Thymus (tissue), 11 donors: ENCODE measurements at regions not wholly inside any gene's neighbourhood (a gene's known extent, or its start where the extent isn't known, plus 50 kb on each side); places are given as distances from the start of the nearest gene placed in this dataset.

Experiments
- DNase-seq, 9 donors: peaks; one replicate each; pipeline ENCODE4 v3.0.0-alpha.2; 2013; ENCODE audit warnings: low spot score in 9 of 9, low read depth in 6 of 9, missing footprints in 1 of 9
- H3K27ac ChIP-seq, 2 donors: one replicate each; pipeline ENCODE4 v1.5.1; 2013; ENCODE audit warnings: control low read depth in 1 of 2, low read depth in 1 of 2, low read length in 1 of 2, mild to moderate bottlenecking in 1 of 2, moderate library complexity in 1 of 2
- H3K27me3 ChIP-seq, 2 donors: one replicate each; pipeline ENCODE4 v1.5.1; 2013; ENCODE audit warnings: low read length in 1 of 2; ENCODE audit not compliant: control insufficient read depth in 2 of 2, insufficient read depth in 1 of 2
- H3K36me3 ChIP-seq, 2 donors: one replicate each; pipeline ENCODE4 v1.5.1; 2013; ENCODE audit warnings: low read length in 1 of 2, mild to moderate bottlenecking in 1 of 2, moderate library complexity in 1 of 2; ENCODE audit not compliant: control insufficient read depth in 2 of 2, insufficient read depth in 2 of 2
- H3K4me1 ChIP-seq, 2 donors: one replicate each; pipeline ENCODE4 v1.5.1; 2013; ENCODE audit warnings: low read length in 2 of 2; ENCODE audit not compliant: control insufficient read depth in 2 of 2, insufficient read depth in 2 of 2
- H3K4me3 ChIP-seq, 2 donors: one replicate each; pipeline ENCODE4 v1.5.1; 2013; ENCODE audit warnings: low read length in 2 of 2, control low read depth in 1 of 2, mild to moderate bottlenecking in 1 of 2
- H3K9me3 ChIP-seq, 2 donors: one replicate each; pipeline ENCODE4 v1.5.1; 2013; ENCODE audit warnings: low read length in 1 of 2, mild to moderate bottlenecking in 1 of 2; ENCODE audit not compliant: control insufficient read depth in 2 of 2, insufficient read depth in 1 of 2
- WGBS: extraction: QIAGEN DNeasy Blood & Tissue Kit; methylation state at CpG from one replicate; pipeline ENCODE4 v1.1.7; 2013; 5-methylcytosine and 5-hydroxymethylcytosine counted together
- donor health status: healthy.

DNA sequence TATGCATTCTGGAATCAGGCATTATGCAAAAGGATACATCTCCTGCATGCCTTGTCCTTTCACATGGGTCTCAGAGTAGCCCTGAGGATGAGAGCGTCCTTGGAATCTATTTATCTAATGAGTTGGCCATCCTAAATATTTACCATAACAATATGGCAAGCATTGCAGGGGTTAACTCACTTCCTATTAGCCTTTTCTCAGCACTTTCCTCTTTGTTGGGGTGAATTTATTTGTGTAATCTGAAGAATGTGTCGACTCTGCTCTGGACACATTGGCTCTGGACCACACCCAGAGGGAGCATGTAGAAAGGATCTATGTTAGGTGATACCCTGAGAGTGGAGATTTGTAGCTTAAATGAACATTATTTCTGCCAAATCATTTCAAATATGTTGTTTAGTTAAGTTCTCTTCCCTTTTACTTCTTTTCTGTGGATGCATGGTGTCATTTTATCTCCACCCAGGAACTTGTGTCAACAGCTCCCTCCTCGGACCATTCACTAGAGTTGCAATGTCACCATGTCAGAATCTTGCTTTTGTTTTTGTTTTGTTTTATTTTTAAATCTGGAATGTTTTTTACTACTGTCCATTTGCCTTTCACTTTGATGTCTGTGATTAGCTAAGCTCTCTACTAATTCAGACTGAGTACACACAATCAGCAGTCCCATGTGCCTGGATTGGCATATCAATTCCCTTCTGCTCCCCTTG, 757.0 kb upstream of the MMS22L start:
- Histone ChIP-seq H3K9me3 (no peaks in the 10 kb centered on the region), H3K27ac (no peak overlapping the region), H3K4me1 (no peaks in the 10 kb centered on the region), H3K36me3 (no peaks in the 10 kb centered on the region), H3K4me3 (no peak overlapping the region), H3K27me3 (no peaks in the 10 kb centered on the region)
- 37% methylated on average over 3 of the region's 3 CpGs for WGBS
- no peak for DNase-seq

DNA sequence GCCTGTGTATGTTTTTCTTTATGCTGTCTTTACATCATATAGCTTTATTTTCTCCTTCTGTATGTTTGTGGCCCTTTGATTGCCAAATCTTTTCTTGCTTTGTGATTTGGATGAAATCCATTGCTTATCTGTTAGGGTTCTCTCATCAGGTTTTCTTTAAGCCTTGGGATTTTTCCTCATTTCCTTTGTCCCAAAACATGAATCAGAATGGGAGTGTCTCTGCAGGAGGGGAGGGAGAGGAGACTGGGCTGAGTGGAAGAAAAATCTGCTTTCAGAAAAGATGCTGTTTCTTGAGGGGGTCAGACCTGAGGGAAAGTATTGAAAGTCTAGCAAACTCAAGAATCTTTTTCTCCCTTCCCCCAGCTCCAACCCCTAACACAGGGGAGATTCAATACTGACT, 758.0 kb upstream of the MMS22L start:
- H3K9me3 ChIP-seq, result no peaks in the 10 kb centered on the region
- no peak overlapping the region for H3K4me3 ChIP-seq
- H3K4me1 ChIP-seq, result no peaks in the 10 kb centered on the region
- no peak overlapping the region for H3K27ac ChIP-seq
- no peaks in the 10 kb centered on the region for H3K27me3 ChIP-seq
- H3K36me3 ChIP-seq, result no peaks in the 10 kb centered on the region
- DNase-seq, result no peak

DNA sequence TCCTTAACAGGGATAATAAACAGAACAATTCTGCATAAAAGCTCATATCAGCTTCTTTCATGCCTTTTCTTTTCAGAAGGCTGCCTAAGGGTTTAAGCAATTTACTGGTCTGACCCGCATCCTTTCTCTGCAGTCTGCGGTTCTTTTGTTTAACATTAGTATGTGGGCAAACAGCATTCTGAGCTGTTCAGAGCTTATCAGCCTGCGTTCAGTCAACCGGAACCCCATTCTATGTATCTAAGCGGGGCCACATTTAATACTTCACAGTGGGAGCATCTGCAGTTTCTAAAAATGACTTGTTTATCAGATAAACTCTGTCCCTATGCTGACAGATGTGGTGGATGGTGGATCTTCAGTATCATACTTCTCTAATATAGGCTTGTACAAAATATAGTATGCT, 758.9 kb upstream of the MMS22L start:
- WGBS, result 39% methylated on average over 5 of the region's 5 CpGs

DNA sequence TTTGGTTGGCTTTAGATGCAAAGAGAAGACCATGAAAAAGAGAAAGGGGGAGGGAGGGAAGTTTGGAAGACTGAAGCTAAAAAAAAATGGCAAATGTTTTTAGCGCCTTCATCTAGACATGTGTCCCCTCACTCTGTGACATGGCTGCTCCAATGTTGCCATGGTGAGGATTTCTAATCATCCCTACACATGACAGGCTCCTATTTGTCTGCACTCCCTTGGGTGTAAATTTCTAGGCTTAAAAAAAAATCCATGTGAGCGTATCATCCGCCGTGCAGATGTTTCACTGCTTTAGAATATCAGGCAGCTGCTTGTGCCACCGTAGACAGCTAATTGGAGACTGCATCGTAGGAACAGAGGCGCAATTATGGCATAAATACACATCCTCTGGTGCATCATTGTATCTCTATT, 761.1 kb upstream of the MMS22L start:
- H3K9me3 ChIP-seq, result no peaks in the 10 kb centered on the region
- no peak for DNase-seq
- WGBS, result 89% methylated on average over 7 of the region's 7 CpGs
- no peaks in the 10 kb centered on the region for H3K27me3 ChIP-seq
- no peak overlapping the region for H3K4me3 ChIP-seq
- no peaks in the 10 kb centered on the region for H3K4me1 ChIP-seq
- no peak overlapping the region for H3K27ac ChIP-seq
- no peaks in the 10 kb centered on the region for H3K36me3 ChIP-seq

More for the DNA sequence above, 758.9 kb upstream of the MMS22L start:
- Histone ChIP-seq H3K4me3 (no peak overlapping the region), H3K36me3 (no peaks in the 10 kb centered on the region), H3K4me1 (no peaks in the 10 kb centered on the region), H3K9me3 (no peaks in the 10 kb centered on the region), H3K27ac (no peak overlapping the region), H3K27me3 (no peaks in the 10 kb centered on the region)
- no peak for DNase-seq

DNA sequence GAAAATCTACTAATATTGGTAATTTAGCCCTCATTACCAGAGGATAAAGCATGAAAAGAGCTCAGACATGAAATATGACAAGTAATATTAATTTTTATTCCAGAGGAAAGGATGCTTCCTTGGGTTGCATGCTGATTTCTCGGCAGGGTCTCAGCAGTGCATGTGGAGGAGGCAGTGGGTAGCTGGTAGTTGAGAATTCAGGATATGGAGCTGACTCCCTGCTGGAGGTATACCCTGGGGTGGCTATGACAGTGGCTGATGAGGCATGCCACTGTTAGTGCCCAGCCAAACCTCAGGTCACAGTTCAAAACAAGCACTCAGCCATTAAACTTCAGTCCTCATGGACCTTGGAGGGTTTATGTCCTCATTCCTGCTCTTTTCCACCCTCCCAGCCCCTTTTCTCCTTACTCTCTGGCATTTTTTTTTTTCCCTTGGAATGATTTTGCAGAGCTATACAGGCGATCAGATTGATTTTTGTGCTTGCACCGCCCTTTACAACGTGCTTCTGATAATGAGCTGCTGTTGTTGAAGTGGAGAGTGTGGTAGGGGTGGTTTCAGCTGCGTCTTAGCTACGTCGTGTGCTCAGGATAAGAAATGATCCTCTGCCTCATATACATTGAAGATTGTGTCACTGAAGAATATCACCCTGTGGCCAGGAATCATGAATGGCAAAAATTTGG, 761.9 kb upstream of the MMS22L start:
- DNase-seq, result no peak

DNA sequence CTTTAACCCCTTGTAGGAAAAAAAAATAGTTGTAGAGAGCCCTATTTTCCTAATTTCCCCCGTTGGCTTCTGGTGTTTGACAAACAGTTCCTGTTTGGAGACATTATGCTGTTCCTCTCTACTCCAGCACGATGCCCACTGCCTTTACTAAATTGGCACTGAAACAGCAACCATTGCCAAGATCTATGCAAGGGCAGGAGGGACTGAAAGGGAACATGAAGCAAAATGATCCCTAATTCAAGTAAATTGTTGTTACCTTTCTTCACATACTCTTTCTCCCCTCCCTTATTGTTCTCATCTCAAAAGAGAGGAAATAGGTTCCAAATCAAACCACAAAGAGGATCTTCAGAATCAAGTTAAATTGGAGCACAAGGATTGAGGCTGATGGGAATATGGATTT, 764.1 kb upstream of the MMS22L start:
- 30% methylated on average over 2 of the region's 2 CpGs for WGBS
- H3K4me1 ChIP-seq, result no peaks in the 10 kb centered on the region
- H3K4me3 ChIP-seq, result no peak overlapping the region
- no peak overlapping the region for H3K27ac ChIP-seq
- H3K27me3 ChIP-seq, result no peaks in the 10 kb centered on the region
- H3K9me3 ChIP-seq, result no peaks in the 10 kb centered on the region
- DNase-seq, result no peak
- no peaks in the 10 kb centered on the region for H3K36me3 ChIP-seq

More for the DNA sequence above, 761.9 kb upstream of the MMS22L start:
- H3K27me3 ChIP-seq, result no peaks in the 10 kb centered on the region
- H3K36me3 ChIP-seq, result no peaks in the 10 kb centered on the region
- WGBS, result 59% methylated on average over 7 of the region's 7 CpGs
- H3K9me3 ChIP-seq, result no peaks in the 10 kb centered on the region
- no peaks in the 10 kb centered on the region for H3K4me1 ChIP-seq
- H3K4me3 ChIP-seq, result no peak overlapping the region
- no peak overlapping the region for H3K27ac ChIP-seq

DNA sequence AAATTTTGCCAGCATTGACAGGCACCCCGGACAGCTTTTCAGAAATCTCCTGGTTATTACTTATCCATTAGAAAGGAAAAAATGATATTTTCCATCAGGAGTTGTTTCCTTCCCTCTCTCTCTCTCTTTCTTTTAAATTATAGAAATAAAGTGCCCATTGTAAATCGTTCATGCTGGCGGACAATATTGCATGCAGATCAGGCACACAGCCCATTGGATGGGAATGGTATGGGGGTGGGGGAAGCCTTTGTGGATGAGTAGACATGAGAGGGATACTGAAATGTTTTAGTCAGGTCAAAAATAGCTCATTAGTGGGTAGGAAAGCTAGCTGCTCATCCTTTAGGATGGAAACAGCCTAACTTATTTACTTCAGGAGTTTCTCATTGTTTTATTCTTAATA, 764.9 kb upstream of the MMS22L start:
- WGBS, result 91% methylated on average over 3 of the region's 3 CpGs
- no peak overlapping the region for H3K4me3 ChIP-seq

DNA sequence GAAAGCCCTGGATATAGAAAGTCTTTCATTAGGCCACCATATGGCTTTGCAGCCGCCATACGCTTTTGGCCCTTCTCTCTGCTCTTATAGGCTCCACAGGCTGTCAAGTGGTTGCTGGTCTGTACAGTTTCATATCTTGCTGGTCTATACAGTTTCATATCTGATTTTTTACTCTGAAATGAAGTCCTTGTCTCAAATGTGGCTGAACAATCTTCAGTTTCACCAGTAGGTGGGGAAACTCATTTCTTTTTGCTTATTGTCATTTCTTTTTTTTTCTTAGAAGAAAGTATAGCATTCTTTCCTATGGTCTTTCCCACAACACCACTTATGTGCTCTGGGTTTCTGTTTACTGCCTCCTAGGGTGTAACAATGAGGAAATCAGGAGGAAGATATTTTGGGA, 771.4 kb upstream of the MMS22L start:
- no peak for DNase-seq
- Histone ChIP-seq H3K27ac (no peak overlapping the region), H3K9me3 (no peaks in the 10 kb centered on the region), H3K36me3 (no peaks in the 10 kb centered on the region), H3K4me3 (no peak overlapping the region), H3K27me3 (no peaks in the 10 kb centered on the region), H3K4me1 (no peaks in the 10 kb centered on the region)
- WGBS, result 93% methylated on average over 2 of the region's 2 CpGs

More for the DNA sequence above, 764.9 kb upstream of the MMS22L start:
- DNase-seq, result no peak
- Histone ChIP-seq H3K4me1 (no peaks in the 10 kb centered on the region), H3K36me3 (no peaks in the 10 kb centered on the region), H3K27ac (no peak overlapping the region), H3K27me3 (no peaks in the 10 kb centered on the region), H3K9me3 (no peaks in the 10 kb centered on the region)

DNA sequence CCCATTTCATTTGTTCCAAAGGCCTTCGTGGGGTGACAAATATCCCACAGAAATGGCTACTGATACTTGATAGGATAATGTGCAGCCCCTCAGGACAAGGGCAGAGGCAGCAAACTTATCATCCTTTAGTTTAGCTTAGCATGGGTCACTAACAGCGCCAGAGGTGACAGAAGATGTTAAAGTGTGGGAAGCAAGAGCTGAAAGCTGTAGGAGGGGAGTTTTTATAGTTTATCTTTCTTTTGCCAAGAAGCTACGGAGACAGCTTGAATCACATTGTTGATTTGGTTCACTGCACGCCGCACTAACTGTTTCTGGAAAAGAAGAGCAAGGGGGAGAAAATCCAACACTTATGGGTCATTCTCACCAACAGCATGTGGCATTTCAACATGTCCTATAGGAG, 773.9 kb upstream of the MMS22L start:
- DNase-seq, result no peak
- Histone ChIP-seq H3K36me3 (no peaks in the 10 kb centered on the region), H3K27ac (no peak overlapping the region), H3K4me1 (no peaks in the 10 kb centered on the region), H3K27me3 (no peaks in the 10 kb centered on the region), H3K9me3 (no peaks in the 10 kb centered on the region), H3K4me3 (no peak overlapping the region)
- 82% methylated on average over 5 of the region's 5 CpGs for WGBS
